ENCODE measurements at regions not wholly inside any gene's neighbourhood (a gene's known extent, or its start where the extent isn't known, plus 50 kb on each side); places are given as distances from the start of the nearest gene placed in this dataset.

GRCh38 chr2:12278217-12278750, 438.5 kb upstream of the TRIB2 start:
- Histone ChIP-seq H2AFZ (ENCODE audit: insufficient read depth, low read depth, low read length, poor library complexity, severe bottlenecking) (no peak overlapping the region), H3K27ac (ENCODE audit: low read length in 2 of 2) (no peak overlapping the region), H4K20me1 (ENCODE audit: control insufficient read depth, insufficient read depth, low read length, poor library complexity, severe bottlenecking) (no peaks in the 10 kb centered on the region), H3K4me2 (replicated peaks; ENCODE audit: low read depth, low read length, poor library complexity, severe bottlenecking) (no peak overlapping the region), H3K36me3 (replicated peaks in 1 of 2; ENCODE audit: control extremely low read depth in 1 of 2, control insufficient read depth in 1 of 2, extremely low read depth in 1 of 2, insufficient read depth in 2 of 2, low read length in 1 of 2) (no peaks in the 10 kb centered on the region), H3K79me2 (ENCODE audit: control insufficient read depth, insufficient read depth, low read length) (no peaks in the 10 kb centered on the region), H3K4me1 (ENCODE audit: control insufficient read depth in 2 of 2, insufficient read depth in 2 of 2, low read length in 2 of 2) (peaks cover 14 to 15% of the 10 kb centered on the region in 2 donors), H3K27me3 (replicated peaks in 1 of 4; ENCODE audit: control extremely low read depth in 1 of 4, control insufficient read depth in 3 of 4, insufficient read depth in 4 of 4, low read length in 3 of 4) (no peaks in the 10 kb centered on the region), H3K4me3 (ENCODE audit: control extremely low read depth in 1 of 5, extremely low read depth in 1 of 5, insufficient read depth in 1 of 5, low read depth in 2 of 5, low read length in 4 of 5) (no peak overlapping the region), H3K9ac (ENCODE audit: low read length) (no peak overlapping the region), H3K9me3 (ENCODE audit: control extremely low read depth in 1 of 3, control insufficient read depth in 2 of 3, insufficient read depth in 1 of 3, low read length in 2 of 3) (peaks cover 0 to 4% (median 1%) of the 10 kb centered on the region in 3 donors)
- intact Hi-C loops (cut with micrococcal nuclease) = loop anchor here (10.0 kb wide), 1 partner anchor 233 kb away; no protein-coding TSS in a partner anchor
- peaks cover 28% of the 10 kb centered on the region for H3K4me1 Mint-ChIP-seq
- CTCF ChIA-PET = no interaction called here
- H3K9me3 Mint-ChIP-seq (ENCODE audit: insufficient read depth) = no peaks in the 10 kb centered on the region
- WGBS (ENCODE audit: insufficient coverage) = no CpG with 5 or more reads among the region's 4 CpGs
- no peak overlapping the region for H3K27ac Mint-ChIP-seq
- DNase-seq = no peak
- no peak for ATAC-seq (ENCODE audit: low read depth)
- no peaks in the 10 kb centered on the region for H3K27me3 Mint-ChIP-seq
- TF ChIP-seq CTCF (IDR thresholded peaks at IDR 0.05) (no peak), EZH2 (IDR thresholded peaks at IDR 0.05; ENCODE audit: borderline replicate concordance, insufficient read depth, low read depth, low read length, poor library complexity, severe bottlenecking) (no peak)
- H3K4me3 Mint-ChIP-seq = no peak overlapping the region
- POLR2A ChIA-PET = no interaction called here

- H3K9ac ChIP-seq (ENCODE audit: low read length) = no peak overlapping the region
- no peak overlapping the region for H3K27ac ChIP-seq (ENCODE audit: low read length in 2 of 2)
- DNase-seq (no peak), ATAC-seq (ENCODE audit: low read depth) (no peak)
- WGBS (ENCODE audit: insufficient coverage) = no CpG with 5 or more reads among the region's 3 CpGs
- peak overlapping the region; percentile 14 for H3K4me2 ChIP-seq (replicated peaks; ENCODE audit: low read depth, low read length, poor library complexity, severe bottlenecking)
- ChIA-PET CTCF (interaction anchor here (1.1 kb wide), 1 partner anchor 12 kb away, joined by 3 read pairs; no protein-coding TSS in a partner anchor), POLR2A (no interaction called here)
- H3K27me3 ChIP-seq (replicated peaks in 1 of 4; ENCODE audit: control extremely low read depth in 1 of 4, control insufficient read depth in 3 of 4, insufficient read depth in 4 of 4, low read length in 3 of 4) = no peaks in the 10 kb centered on the region
- H3K4me3 Mint-ChIP-seq = no peak overlapping the region
- peaks cover 0 to 4% (median 0%) of the 10 kb centered on the region in 3 donors for H3K9me3 ChIP-seq (ENCODE audit: control extremely low read depth in 1 of 3, control insufficient read depth in 2 of 3, insufficient read depth in 1 of 3, low read length in 2 of 3)
- H2AFZ ChIP-seq (ENCODE audit: insufficient read depth, low read depth, low read length, poor library complexity, severe bottlenecking) = no peak overlapping the region
- H3K9me3 Mint-ChIP-seq (ENCODE audit: insufficient read depth) = no peaks in the 10 kb centered on the region
- peaks cover 9 to 10% of the 10 kb centered on the region in 2 donors for H3K4me1 ChIP-seq (ENCODE audit: control insufficient read depth in 2 of 2, insufficient read depth in 2 of 2, low read length in 2 of 2)
- no peaks in the 10 kb centered on the region for H4K20me1 ChIP-seq (ENCODE audit: control insufficient read depth, insufficient read depth, low read length, poor library complexity, severe bottlenecking)
- no peak overlapping the region for H3K27ac Mint-ChIP-seq
- intact Hi-C loops (cut with micrococcal nuclease) = no loop called here
- TF ChIP-seq CTCF (IDR thresholded peaks at IDR 0.05) (no peak), EZH2 (IDR thresholded peaks at IDR 0.05; ENCODE audit: borderline replicate concordance, insufficient read depth, low read depth, low read length, poor library complexity, severe bottlenecking) (no peak)
- peaks cover 37% of the 10 kb centered on the region for H3K4me1 Mint-ChIP-seq
- H3K36me3 ChIP-seq (replicated peaks in 1 of 2; ENCODE audit: control extremely low read depth in 1 of 2, control insufficient read depth in 1 of 2, extremely low read depth in 1 of 2, insufficient read depth in 2 of 2, low read length in 1 of 2) = no peaks in the 10 kb centered on the region
- no peak overlapping the region for H3K4me3 ChIP-seq (ENCODE audit: control extremely low read depth in 1 of 5, extremely low read depth in 1 of 5, insufficient read depth in 1 of 5, low read depth in 2 of 5, low read length in 4 of 5)
- H3K27me3 Mint-ChIP-seq = no peaks in the 10 kb centered on the region
- no peaks in the 10 kb centered on the region for H3K79me2 ChIP-seq (ENCODE audit: control insufficient read depth, insufficient read depth, low read length)
These were observed 433.7 kb upstream of the TRIB2 start for GRCh38 chr2:12282780-12283695.

Measured in B cell (primary cell).